ENCODE measurements at regions not wholly inside any gene's neighbourhood (a gene's known extent, or its start where the extent isn't known, plus 50 kb on each side); places are given as distances from the start of the nearest gene placed in this dataset.

DNA sequence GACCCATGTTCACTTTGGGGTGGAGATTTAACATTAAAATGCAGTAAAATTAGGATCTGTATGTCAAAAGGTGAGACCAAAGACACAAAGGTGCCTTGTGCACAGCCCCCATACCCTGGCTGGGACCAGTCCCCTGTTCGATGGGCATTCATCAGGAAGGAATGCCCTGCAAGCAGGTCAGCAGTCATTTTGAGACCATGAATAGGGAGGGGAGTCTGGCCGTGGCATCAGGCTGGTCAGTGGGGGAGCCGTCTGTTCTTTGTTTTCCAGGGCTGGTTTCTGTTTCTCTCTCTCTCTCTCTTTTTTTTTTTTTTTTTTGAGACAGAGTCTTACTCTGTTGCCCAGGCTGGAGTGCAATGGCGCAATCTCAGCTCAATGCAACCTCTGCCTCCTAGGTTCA, 68.9 kb upstream of the GOLM1 start:
- H3K27ac Mint-ChIP-seq, result no peak overlapping the region
- H3K4me1 Mint-ChIP-seq, result no peaks in the 10 kb centered on the region
- H3K9me3 Mint-ChIP-seq, result peaks cover 13% of the 10 kb centered on the region
- H3K36me3 Mint-ChIP-seq (ENCODE audit: low read depth), result no peaks in the 10 kb centered on the region
- POLR2A ChIA-PET, result no interaction called here
- H3K27me3 Mint-ChIP-seq, result no peaks in the 10 kb centered on the region
- CTCF ChIA-PET, result no interaction called here
- DNase-seq, result no peak
- no peak overlapping the region for H3K4me3 Mint-ChIP-seq

DNA sequence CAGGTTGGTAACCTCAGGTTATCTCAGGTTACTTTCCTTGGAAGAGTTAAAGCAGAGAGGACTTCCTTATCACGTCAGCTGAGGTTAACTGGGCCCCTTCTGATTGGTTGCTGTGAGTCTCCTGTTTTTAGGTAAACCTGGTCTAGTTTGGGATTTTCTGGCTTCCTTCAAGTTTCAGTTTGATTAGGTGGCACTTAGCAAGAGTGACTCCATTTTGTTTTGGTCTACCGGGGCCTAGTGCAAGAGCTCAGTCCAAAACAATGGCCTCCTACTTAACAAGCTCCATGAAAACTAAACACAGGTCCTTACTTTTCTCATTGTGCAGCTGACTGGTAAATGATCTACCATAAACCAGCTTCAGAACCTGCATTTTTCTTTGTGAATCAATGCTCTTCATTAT, 67.2 kb upstream of the GOLM1 start:
- CTCF ChIA-PET, result interaction anchor here (0.6 kb wide), 1 partner anchor 1571 kb away, joined by 3 read pairs; no protein-coding TSS in a partner anchor

GRCh38 chr9:86163503-86163902, 64.1 kb upstream of the GOLM1 start:
- Mint-ChIP-seq H3K27ac (no peak overlapping the region), H3K4me3 (no peak overlapping the region), H3K27me3 (no peaks in the 10 kb centered on the region), H3K9me3 (peaks cover 13% of the 10 kb centered on the region), H3K4me1 (no peaks in the 10 kb centered on the region), H3K36me3 (ENCODE audit: low read depth) (no peaks in the 10 kb centered on the region)
- POLR2A ChIA-PET, result no interaction called here
- CTCF ChIA-PET, result no interaction called here
- DNase-seq, result no peak

More for the DNA sequence above, 67.2 kb upstream of the GOLM1 start:
- Mint-ChIP-seq H3K36me3 (ENCODE audit: low read depth) (no peaks in the 10 kb centered on the region), H3K27me3 (no peaks in the 10 kb centered on the region), H3K4me1 (no peaks in the 10 kb centered on the region), H3K4me3 (no peak overlapping the region), H3K27ac (no peak overlapping the region), H3K9me3 (peaks cover 13% of the 10 kb centered on the region)
- no peak for DNase-seq
- POLR2A ChIA-PET, result no interaction called here

Data from activated CD4-positive, alpha-beta T cell treated with anti-CD3 and anti-CD28 coated beads, Interleukin-2, amount 10 ng/mL, durations not matched to agents 7 days and 5 days (primary cell).